Choroid plexus epithelial cell (primary cell): ENCODE measurements at regions not wholly inside any gene's neighbourhood (a gene's known extent, or its start where the extent isn't known, plus 50 kb on each side); places are given as distances from the start of the nearest gene placed in this dataset.

Source experiments
- DNase-seq: peaks from one replicate; pipeline ENCODE4 v3.0.0-alpha.2; 2010; ENCODE audit warnings: low read depth
- H3K4me3 ChIP-seq: 2 replicates; pipeline ENCODE4 v1.5.1; 2011; ENCODE audit warnings: low read depth, mild to moderate bottlenecking, control low read depth, low read length, moderate library complexity
- CTCF ChIP-seq: conservative IDR thresholded peaks from 2 replicates; pipeline ENCODE4 v1.5.1; 2011; ENCODE audit warnings: low read depth, mild to moderate bottlenecking, control low read depth, inconsistent platforms, low read length, moderate library complexity

DNA sequence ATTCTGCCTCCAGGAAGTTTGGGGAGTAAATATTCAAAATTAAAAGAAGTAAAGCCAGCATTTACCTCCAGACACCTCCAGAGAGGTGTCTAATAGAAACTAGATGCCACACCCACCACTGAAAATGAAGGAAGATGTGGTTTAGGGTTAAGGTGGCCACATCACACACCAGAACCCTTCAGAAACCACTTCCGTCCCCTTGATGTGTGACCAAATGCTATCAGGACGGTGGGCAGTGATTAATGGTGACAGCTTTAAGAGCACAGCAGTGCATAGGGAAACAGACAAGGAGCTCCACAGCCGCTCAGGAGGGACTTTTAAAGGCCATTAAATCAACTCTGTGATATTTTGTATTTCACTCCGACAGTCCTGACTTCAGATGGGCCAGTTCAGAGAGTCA lies 295.2 kb downstream of the BRINP1 start:
- no peak overlapping the region for H3K4me3 ChIP-seq
- DNase-seq = no peak
- TF ChIP-seq CTCF = no peak

GRCh38 chr9:119078015-119078414 lies 291.2 kb downstream of the BRINP1 start:
- TF ChIP-seq CTCF = no peak
- no peak overlapping the region for H3K4me3 ChIP-seq
- no peak for DNase-seq

DNA sequence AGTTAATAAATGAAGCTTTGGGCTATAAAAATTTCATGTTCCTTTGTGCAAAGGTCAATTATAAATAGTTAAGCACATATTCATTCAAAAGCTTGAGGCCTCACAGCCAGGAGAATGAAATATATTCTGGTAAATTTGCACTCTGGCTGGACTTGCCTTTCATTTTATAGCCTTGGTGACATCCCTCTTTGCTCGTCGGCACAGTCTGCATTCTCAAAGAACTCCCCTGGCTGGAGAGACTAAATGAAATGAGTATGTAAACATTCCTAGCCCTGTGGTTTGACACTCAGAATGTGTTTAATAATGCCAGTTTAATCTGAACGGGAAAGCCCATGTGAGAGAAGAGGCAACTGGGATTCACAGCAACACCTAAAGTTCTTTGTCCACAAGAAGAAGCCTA lies 285.6 kb downstream of the BRINP1 start:
- no peak overlapping the region for H3K4me3 ChIP-seq
- no peak for DNase-seq
- TF ChIP-seq CTCF = no peak

GRCh38 chr9:119086590-119086989 lies 282.6 kb downstream of the BRINP1 start:
- no peak for DNase-seq

DNA sequence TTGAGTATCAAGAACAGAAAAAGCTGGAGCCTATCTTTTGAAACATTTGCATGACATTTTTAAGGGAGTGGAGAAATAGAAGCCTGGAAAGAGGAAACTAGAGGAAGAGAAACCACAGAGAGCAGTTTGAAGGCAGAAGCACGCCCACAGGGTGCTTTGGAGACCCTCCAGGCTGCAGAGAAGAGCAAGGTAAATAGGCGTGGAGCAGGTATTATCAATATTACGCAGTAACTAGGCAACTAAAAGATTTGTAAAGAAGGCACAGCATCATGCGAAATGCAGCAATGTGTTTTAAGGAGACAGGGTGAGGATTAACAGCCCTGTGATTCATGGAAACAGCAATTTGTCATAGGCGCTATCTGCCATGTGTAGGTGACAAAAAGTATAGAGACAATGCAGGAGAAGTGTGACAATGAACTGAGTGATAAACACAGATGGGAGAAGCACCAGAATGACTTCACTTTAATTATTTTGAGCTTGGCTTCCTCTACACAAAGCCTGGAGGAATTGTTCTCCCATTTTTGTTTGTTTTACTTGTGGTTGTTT lies 281.2 kb downstream of the BRINP1 start:
- no peak for TF ChIP-seq CTCF
- no peak overlapping the region for H3K4me3 ChIP-seq
- DNase-seq = no peak

More at GRCh38 chr9:119086590-119086989, 282.6 kb downstream of the BRINP1 start:
- no peak for TF ChIP-seq CTCF
- H3K4me3 ChIP-seq = no peak overlapping the region

DNA sequence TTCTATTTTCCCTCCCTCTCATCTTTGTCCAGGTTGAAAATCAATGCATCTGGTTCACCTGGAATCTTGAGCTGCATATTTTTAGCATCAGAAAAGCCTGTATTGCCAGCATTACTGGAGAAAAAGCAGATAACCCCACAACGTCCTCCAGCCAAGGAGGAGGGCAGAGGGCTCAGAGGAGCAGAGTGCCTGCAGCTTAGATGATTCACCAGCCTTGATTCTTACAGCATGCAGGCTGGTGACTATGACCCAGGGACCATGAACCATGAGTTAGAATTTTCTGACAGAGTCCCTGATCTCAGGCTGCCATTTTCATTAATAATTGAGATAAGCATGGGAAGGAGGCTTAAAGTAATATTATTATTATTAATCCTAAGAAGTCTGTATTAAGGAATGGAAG lies 278.2 kb downstream of the BRINP1 start:
- no peak for DNase-seq
- no peak overlapping the region for H3K4me3 ChIP-seq
- TF ChIP-seq CTCF = no peak

DNA sequence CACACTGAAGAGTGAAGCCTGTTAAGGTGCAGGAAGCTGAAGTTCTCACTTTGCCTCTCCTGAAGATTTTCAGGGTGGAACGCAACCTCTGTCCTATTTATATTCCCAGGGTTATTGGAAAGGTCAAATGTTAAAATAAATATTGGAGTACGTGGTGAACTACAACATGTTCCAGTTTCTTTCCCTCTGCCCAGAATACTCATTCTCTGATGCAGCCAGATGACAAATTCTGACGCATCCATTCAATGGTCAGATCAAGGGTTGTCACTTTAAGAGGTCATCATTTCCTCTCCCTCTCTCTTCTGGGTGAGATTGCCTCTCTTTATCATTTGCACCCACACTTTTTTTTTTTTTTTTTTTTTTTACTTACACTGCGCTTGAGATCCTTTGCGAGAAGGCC lies 277.1 kb downstream of the BRINP1 start:
- no peak overlapping the region for H3K4me3 ChIP-seq
- TF ChIP-seq CTCF = no peak
- DNase-seq = no peak
